CD4-positive, alpha-beta T cell treated with Interleukin-12 subunit alpha and Interleukin-12 subunit beta, for 1 hour (primary cell): ENCODE measurements at regions not wholly inside any gene's neighbourhood (a gene's known extent, or its start where the extent isn't known, plus 50 kb on each side); places are given as distances from the start of the nearest gene placed in this dataset.
"Not testable (repeated sequence)": the region's sequence is repeated elsewhere in the genome, so short reads cannot be mapped to it uniquely, and the experiment has no call there.

Experiments
- DNase-seq: peaks from one replicate; pipeline ENCODE4 v3.0.0-alpha.2; 2020

GRCh38 chr10:84706431-84706830, 378.0 kb downstream of the CCSER2 start:
- no peak for DNase-seq

DNA sequence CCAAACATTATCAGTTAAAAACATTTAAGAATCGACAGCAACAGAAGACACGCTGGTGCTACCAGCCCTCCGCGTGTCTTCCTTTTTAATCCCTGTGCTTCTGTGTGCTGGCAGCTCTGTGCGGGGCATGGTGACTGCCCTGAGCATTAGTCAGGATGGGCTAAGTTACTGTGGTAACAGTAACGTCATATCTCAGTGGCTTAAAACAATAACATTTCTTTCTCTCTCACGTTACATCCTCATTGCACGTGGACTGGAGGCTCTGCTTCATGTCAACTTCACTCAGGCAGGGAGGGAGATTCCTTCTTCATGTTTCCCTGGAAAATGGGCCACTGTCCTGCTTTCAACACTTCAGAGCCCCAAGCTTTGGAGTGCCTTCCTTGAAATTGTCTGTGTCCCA, 378.5 kb downstream of the CCSER2 start:
- DNase-seq = no peak

DNA sequence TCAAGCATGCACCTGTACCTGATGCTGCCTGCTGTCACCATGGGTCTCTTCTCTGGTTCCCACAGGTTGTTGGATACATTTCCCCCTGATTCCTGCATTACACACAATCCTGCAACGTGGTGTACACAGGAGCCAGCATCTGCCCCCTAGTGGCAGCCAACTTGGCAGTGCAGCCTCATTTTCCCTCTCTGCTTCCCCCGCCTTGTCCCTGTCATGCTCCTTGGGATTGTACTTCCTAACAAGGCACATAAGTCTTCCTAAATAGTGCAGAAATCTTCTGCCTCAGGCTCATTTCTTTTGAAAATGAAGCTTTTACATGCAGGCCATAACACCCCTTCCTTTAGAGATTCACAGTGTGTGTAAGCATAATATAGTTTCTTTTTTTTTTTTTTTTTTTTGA, 387.5 kb downstream of the CCSER2 start:
- DNase-seq = no peak

GRCh38 chr10:84718877-84719616, 390.7 kb downstream of the CCSER2 start:
- DNase-seq = no peak

DNA sequence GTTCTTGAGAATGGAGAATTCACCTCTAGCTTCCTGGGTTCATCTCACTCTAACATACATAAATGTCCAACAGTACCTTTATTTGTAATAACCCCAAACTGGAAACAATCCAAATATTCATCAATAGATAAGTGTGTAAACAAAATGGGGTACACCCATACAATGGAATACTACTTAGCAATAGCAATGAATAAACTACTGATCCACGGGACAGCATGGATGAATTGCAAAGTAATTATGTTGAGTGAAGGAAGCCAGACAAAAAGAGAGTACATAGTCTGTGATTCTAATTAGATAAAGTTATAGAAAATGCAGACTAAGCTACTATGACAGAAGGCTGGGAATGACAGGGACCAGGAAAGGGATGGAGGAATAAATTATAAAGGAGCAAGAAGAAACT, 391.3 kb downstream of the CCSER2 start:
- no peak for DNase-seq

DNA sequence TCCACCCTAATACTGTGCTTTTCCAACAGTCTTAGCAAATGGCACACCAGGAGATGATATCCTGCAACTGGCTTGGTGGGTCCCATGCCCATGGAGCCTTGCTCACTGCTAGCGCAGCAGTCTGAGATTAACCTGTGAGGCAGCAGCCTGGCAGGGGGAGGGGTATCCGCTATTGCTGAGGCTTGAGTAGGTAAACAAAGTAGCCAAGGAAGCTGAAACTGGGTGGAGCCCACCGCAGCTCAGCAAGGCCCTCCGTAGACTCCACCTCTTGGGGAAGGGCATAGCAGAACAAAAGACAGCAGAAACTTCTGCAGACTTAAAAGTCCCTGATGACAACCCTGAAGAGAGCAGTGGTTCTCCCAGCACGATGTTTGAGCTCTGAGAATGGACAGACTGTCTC, 399.0 kb downstream of the CCSER2 start:
- no peak for DNase-seq

- DNase-seq = not testable (repeated sequence)
Observed at GRCh38 chr10:84739126-84739525, 410.7 kb downstream of the CCSER2 start.

DNA sequence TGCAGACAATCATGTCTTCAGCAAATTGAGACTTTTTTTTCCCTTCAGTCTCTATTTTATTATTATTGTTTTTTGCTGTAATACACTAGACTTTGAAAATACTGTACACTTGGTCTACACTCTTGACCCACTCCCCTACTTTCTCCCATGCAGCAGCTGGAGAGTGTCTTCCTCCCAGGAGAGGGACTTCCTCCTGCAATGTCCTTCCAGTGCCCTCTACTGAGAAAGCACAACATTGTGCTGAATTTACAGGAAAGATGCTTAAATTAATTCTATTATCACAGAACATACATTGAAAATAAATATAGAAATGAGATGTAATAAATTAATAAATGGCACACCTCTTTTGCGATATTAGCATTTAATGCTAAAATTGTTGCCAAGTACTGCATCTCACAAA, 411.3 kb downstream of the CCSER2 start:
- no peak for DNase-seq

GRCh38 chr10:84743483-84743882, 415.1 kb downstream of the CCSER2 start:
- DNase-seq = no peak

DNA sequence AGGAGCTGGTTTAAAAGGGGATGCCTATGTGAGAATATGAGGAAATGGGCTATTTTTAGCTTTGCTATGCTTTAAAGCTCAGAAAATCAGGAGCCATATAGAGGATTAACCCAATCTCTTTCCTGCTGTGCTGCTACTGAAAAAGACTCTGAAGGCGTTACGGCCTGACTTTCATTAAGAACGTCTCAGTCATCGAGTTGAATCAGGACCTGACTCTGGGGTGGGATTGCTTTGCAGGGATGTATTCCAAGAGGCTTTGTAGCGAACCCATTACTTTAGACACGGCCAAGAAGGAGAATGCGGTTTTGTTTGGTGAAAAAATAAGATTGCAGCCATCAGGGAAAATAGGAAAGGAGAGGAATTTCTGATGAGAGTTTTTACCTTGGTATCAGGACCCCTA, 426.9 kb downstream of the CCSER2 start:
- DNase-seq = no peak

DNA sequence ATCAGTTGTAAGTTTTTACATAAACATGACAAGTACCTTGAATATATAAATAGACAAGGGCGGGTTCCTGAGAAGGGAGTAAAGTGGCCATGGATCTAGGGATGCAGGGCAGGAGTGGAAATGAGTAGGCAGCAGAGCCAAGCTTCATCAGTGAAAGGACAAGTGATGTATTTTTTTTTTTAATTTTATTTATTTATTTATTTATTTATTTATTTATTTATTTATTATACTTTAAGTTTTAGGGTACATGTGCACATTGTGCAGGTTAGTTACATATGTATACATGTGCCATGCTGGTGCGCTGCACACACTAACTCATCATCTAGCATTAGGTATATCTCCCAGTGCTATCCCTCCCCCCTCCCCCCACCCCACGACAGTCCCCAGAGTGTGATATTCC, 428.3 kb downstream of the CCSER2 start:
- not testable (repeated sequence) for DNase-seq

DNA sequence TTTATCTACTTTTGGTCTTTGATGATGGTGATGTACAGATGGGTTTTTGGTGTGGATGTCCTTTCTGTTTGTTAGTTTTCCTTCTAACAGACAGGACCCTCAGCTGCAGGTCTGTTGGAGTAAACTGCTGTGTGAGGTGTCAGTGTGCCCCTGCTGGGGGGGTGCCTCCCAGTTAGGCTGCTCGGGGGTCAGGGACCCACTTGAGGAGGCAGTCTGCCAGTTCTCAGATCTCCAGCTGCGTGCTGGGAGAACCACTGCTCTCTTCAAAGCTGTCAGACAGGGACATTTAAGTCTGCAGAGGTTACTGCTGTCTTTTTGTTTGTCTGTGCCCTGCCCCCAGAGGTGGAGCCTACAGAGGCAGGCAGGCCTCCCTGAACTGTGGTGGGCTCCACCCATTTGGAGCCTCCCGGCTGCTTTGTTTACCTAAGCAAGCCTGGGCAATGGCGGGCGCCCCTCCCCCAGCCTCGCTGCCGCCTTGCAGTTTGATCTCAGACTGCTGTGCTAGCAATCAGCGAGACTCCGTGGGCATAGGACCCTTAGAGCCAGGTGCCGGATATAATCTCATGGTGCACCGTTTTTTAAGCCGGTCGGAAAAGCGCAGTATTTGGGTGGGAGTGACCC, 433.7 kb downstream of the CCSER2 start:
- DNase-seq = not testable (repeated sequence)

- DNase-seq = no peak
Observed at GRCh38 chr10:84762754-84763394, 434.5 kb downstream of the CCSER2 start.

DNA sequence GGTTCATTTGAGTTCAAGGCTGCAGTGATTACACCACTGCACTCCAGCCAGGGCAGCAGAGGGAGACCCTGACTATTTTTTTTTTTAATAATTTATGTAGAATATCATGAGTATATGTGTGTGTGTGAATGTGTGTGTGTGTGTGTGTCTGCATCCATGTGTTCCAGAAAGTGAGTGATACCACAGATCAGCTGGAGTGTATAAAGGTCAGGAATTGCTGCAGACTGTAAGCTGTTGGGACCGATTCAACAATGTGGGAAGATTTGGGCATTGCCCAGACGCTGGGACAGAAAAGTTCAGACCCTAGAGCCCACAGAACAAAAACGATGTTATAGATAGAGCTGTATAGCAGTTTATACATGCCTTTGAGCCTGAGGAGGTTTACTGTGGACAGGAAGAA, 435.6 kb downstream of the CCSER2 start:
- DNase-seq = no peak

DNA sequence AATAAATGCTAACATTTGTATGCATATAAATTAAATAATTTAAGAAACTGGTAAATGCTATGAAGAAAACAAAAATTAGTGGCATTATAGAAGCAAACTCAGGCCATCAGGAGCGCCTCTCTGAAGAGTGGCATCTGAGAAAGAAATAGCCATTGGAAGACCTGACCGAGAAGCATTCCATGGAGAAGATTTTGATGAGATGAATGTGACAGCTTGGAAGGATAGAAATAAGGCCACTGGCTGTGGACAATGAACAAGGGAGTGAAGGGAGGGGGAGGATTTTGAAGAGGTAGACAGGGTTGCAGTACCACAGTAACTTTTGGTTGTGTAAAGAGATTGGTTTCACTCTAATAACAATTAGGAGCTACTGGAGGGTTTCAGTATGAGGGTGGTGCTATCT, 436.7 kb downstream of the CCSER2 start:
- no peak for DNase-seq

DNA sequence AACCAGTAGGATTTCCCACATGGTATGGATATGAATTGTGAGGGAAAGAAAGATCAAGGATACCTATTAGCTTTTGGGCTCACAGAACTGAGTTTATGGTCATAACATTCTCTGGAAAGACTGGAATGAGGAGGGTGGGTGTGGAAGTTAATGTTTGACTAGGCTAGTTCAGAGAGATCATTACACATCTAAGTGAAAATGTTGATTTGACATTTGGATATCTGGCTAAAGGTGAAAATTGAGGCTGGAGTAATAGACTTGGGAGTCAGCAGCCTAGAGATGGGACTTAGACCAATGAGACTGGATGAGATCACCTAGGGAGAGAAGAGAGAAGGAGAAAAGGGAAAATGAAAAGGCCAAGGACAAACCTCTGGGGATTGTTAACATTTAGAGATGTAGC, 437.3 kb downstream of the CCSER2 start:
- DNase-seq = no peak

GRCh38 chr10:84766923-84767322, 438.5 kb downstream of the CCSER2 start:
- no peak for DNase-seq

- no peak for DNase-seq
Observed at GRCh38 chr10:84768132-84768531, 439.7 kb downstream of the CCSER2 start.

- no peak for DNase-seq
Observed at GRCh38 chr10:84770824-84771223, 442.4 kb downstream of the CCSER2 start.

DNA sequence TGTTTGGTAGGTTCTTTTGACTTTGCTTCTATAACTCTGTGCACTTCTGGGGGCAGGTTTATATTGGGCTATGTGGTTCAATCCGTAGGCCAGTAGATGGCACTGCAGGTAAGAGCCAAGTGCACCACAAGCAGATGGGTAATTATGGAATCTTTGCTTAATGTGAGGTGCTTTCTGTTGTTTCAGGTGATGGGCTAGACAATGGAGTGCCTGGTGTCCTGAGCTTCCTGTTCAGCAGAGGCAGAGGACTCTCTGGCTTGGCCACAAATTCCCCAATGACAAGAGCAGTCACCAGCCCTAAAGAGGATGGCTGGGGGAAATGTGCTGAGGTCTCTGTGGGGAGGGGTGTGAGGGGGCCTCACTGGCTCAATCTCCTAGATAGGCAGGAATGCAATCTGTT, 455.0 kb downstream of the CCSER2 start:
- no peak for DNase-seq

- no peak for DNase-seq
Observed at GRCh38 chr10:84783909-84784308, 455.5 kb downstream of the CCSER2 start.

DNA sequence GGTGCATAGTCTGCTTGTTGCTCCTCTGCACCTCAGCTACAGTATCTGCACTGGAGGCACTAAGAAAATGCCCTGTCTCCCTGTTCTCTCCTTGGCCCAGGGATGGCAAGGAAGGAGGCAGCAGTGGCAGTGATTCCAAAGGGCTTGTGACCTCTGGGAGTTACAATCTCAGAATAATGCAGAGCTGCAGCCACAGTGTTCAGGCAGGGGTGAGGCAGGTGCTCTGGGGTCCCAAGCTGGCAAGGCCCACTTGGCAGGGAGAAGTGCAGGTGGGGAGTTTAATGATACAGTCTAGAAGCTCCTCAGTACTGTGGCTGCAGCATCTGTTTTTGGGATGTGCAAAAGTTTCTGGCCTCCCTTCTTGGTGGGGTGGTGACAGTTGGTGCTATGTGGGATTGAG, 456.4 kb downstream of the CCSER2 start:
- no peak for DNase-seq

- no peak for DNase-seq
Observed at GRCh38 chr10:84789026-84789425, 460.6 kb downstream of the CCSER2 start.

DNA sequence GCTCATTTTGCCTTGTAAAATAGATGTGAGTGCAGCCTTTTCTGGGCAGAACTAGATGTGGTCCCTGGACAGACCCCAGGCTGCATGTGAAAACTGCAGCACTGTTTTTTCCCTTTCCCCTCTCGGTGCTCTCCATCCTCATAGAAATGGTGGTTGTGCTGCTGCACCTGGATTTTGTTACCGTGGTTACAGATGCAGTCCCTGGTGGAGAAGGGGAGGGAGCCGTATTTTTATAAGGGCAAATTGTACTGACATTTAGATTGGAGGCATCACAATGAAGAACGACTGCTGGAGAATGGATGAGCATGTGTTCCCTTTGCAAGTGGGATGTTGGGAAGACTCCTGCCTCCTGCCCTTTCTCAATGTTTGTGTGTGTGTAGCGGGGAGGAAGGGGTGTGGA, 469.9 kb downstream of the CCSER2 start:
- no peak for DNase-seq
